HG03432 (cell line): ENCODE measurements at regions not wholly inside any gene's neighbourhood (a gene's known extent, or its start where the extent isn't known, plus 50 kb on each side); places are given as distances from the start of the nearest gene placed in this dataset.

Experiments used
- ATAC-seq: cut with Tn5 transposase; IDR thresholded peaks from one replicate; pipeline ENCODE4 v1.9.1; 2021; ENCODE audit warnings: mild to moderate bottlenecking, moderate library complexity; ENCODE audit not compliant: unreplicated experiment

GRCh38 chr4:28976369-28976768 is 1743.8 kb upstream of the PCDH7 start:
- ATAC-seq, result no peak

GRCh38 chr4:29002151-29002550 is 1718.0 kb upstream of the PCDH7 start:
- no peak for ATAC-seq

GRCh38 chr4:29005838-29006237 is 1714.3 kb upstream of the PCDH7 start:
- ATAC-seq, result no peak

GRCh38 chr4:29009908-29010307 is 1710.3 kb upstream of the PCDH7 start:
- ATAC-seq, result no peak

- no peak for ATAC-seq
Measured at GRCh38 chr4:29013341-29013740, 1706.8 kb upstream of the PCDH7 start.

- ATAC-seq, result no peak
Measured at GRCh38 chr4:29014555-29014954, 1705.6 kb upstream of the PCDH7 start.

- no peak for ATAC-seq
Measured at GRCh38 chr4:29033703-29034102, 1686.5 kb upstream of the PCDH7 start.

- ATAC-seq, result no peak
Measured at GRCh38 chr4:29037501-29037900, 1682.7 kb upstream of the PCDH7 start.

GRCh38 chr4:29043411-29043810 is 1676.8 kb upstream of the PCDH7 start:
- no peak for ATAC-seq

GRCh38 chr4:29046186-29046585 is 1674.0 kb upstream of the PCDH7 start:
- no peak for ATAC-seq

GRCh38 chr4:29046781-29047180 is 1673.4 kb upstream of the PCDH7 start:
- no peak for ATAC-seq

- no peak for ATAC-seq
Measured at GRCh38 chr4:29047341-29048041, 1672.7 kb upstream of the PCDH7 start.

- ATAC-seq, result no peak
Measured at GRCh38 chr4:29051381-29051965, 1668.7 kb upstream of the PCDH7 start.

GRCh38 chr4:29052266-29052665 is 1667.9 kb upstream of the PCDH7 start:
- no peak for ATAC-seq

GRCh38 chr4:29058531-29058930 is 1661.6 kb upstream of the PCDH7 start:
- ATAC-seq, result no peak

GRCh38 chr4:29066861-29067260 is 1653.3 kb upstream of the PCDH7 start:
- no peak for ATAC-seq

- ATAC-seq, result no peak
Measured at GRCh38 chr4:29073571-29073970, 1646.6 kb upstream of the PCDH7 start.

- ATAC-seq, result no peak
Measured at GRCh38 chr4:29075366-29075765, 1644.8 kb upstream of the PCDH7 start.

- no peak for ATAC-seq
Measured at GRCh38 chr4:29079260-29079659, 1640.9 kb upstream of the PCDH7 start.

GRCh38 chr4:29081234-29081955 is 1638.8 kb upstream of the PCDH7 start:
- ATAC-seq, result no peak

GRCh38 chr4:29082684-29083083 is 1637.5 kb upstream of the PCDH7 start:
- ATAC-seq, result no peak

GRCh38 chr4:29085748-29086147 is 1634.4 kb upstream of the PCDH7 start:
- no peak for ATAC-seq
